ENCODE measurements at regions not wholly inside any gene's neighbourhood (a gene's known extent, or its start where the extent isn't known, plus 50 kb on each side); places are given as distances from the start of the nearest gene placed in this dataset.

GRCh38 chrX:10048076-10048475 lies 80.9 kb downstream of the CLDN34 start:
- no peaks in the 10 kb centered on the region for H3F3A ChIP-seq (replicated peaks; ENCODE audit: insufficient read depth)
- no peaks in the 10 kb centered on the region for H3K79me2 ChIP-seq (ENCODE audit: insufficient read depth)
- no peaks in the 10 kb centered on the region for H3K9me3 ChIP-seq
- H3K4me1 ChIP-seq (ENCODE audit: control insufficient read depth in 1 of 2, insufficient read depth in 2 of 2, low read depth in 1 of 2, low read length in 1 of 2) = no peaks in the 10 kb centered on the region
- H2AFZ ChIP-seq (ENCODE audit: low read depth) = no peak overlapping the region
- H3K36me3 ChIP-seq (replicated peaks in 1 of 2; ENCODE audit: control insufficient read depth in 1 of 2, insufficient read depth in 2 of 2, low read length in 1 of 2) = no peaks in the 10 kb centered on the region
- DNase-seq = no peak
- ChIA-PET CTCF (no interaction called here), POLR2A (no interaction called here)
- no peaks in the 10 kb centered on the region for H3K9me2 ChIP-seq
- H4K20me1 ChIP-seq (ENCODE audit: insufficient read depth) = no peaks in the 10 kb centered on the region
- TF ChIP-seq FOXM1 (IDR thresholded peaks at IDR 0.05; ENCODE audit: low read depth) (no peak), FOXJ3 (CRISPR knock-in tag; IDR thresholded peaks at IDR 0.05) (no peak), EZH2phosphoT487 (IDR thresholded peaks at IDR 0.05; ENCODE audit: borderline replicate concordance, low read depth) (no peak), NRF1 (IDR thresholded peaks at IDR 0.05; ENCODE audit: low read depth, low read length) (no peak), RFX5 (IDR thresholded peaks at IDR 0.05; ENCODE audit: low read length) (no peak), TEAD4 (IDR thresholded peaks at IDR 0.05; ENCODE audit: borderline replicate concordance, insufficient read depth) (no peak), REST (IDR thresholded peaks at IDR 0.05; ENCODE audit: low read depth, low read length) (no peak), USF1 (IDR thresholded peaks at IDR 0.05; ENCODE audit: borderline replicate concordance, low read depth) (no peak), PBX3 (IDR thresholded peaks at IDR 0.05) (no peak), IRF3 (IDR thresholded peaks at IDR 0.05; ENCODE audit: low read depth, low read length) (no peak), ZBTB33 (IDR thresholded peaks at IDR 0.05; ENCODE audit: borderline replicate concordance, low read depth) (no peak)
- H3K4me2 ChIP-seq = no peak overlapping the region
- 35% methylated on average over 10 of the region's 10 CpGs for WGBS (ENCODE audit: low lambda C conversion rate)
- no peaks in the 10 kb centered on the region; the same call in 1 of the 2 replicates for H3K27me3 ChIP-seq (ENCODE audit: insufficient read depth)
- H3K9ac ChIP-seq = no peak overlapping the region
- no peak overlapping the region for H3K27ac ChIP-seq (ENCODE audit: low read depth in 2 of 2, low read length in 1 of 2)
- H3K4me3 ChIP-seq (ENCODE audit: low read depth in 2 of 2, low read length in 1 of 2) = no peak overlapping the region

Data from SK-N-SH (cell line).